NCI-H748 (cell line): ENCODE measurements at regions not wholly inside any gene's neighbourhood (a gene's known extent, or its start where the extent isn't known, plus 50 kb on each side); places are given as distances from the start of the nearest gene placed in this dataset.

Experiments used
- DNase-seq: peaks from one replicate; lab custom pipeline; 2025; ENCODE audit not compliant: unreplicated experiment; lab: John Stamatoyannopoulos, UW

DNA sequence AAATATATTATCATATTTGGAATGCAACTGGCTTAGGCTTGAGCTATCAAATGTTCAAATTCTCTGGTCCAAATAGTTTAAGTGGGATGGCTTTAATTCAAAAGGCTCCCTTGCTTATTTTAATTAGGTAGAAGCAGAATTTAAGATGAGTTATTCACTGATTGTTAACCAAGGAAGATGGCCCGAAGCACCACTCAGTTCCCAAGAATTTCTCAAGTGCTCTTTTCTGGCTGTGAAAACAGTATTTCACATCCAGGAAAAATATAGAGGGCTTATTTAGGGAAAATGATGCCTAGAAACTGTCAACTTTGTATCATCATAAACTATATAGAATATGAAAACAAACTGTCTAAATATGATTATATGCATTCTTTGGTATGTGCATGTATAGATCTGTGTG, 246.5 kb upstream of the SFRP2 start:
- DNase-seq = no peak

DNA sequence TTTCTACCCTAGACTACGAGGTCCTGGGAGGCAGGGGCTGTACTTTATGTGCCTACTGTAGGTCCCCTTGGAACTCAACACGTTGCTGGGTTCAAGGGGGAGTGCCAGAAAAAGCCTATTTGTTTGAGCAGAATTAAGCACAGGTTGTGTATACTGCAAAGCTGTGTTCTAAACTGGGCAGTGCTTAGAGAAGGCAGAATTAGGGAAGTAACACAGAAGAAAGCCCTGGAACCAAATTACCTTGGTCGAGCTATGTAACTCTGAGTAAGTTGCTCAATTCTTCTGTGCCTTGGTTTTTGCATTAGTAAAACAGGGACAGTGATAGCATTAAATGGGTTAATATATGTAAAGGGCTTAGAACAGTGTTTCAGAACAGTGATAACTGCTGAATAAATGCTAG, 245.0 kb upstream of the SFRP2 start:
- no peak for DNase-seq

- DNase-seq = no peak
These were observed 244.0 kb upstream of the SFRP2 start for GRCh38 chr4:154032914-154033313.

- DNase-seq = peak; percentile 34
These were observed 241.9 kb upstream of the SFRP2 start for GRCh38 chr4:154030746-154031145.

GRCh38 chr4:154030152-154030551, 241.3 kb upstream of the SFRP2 start:
- DNase-seq = peak; percentile 43

DNA sequence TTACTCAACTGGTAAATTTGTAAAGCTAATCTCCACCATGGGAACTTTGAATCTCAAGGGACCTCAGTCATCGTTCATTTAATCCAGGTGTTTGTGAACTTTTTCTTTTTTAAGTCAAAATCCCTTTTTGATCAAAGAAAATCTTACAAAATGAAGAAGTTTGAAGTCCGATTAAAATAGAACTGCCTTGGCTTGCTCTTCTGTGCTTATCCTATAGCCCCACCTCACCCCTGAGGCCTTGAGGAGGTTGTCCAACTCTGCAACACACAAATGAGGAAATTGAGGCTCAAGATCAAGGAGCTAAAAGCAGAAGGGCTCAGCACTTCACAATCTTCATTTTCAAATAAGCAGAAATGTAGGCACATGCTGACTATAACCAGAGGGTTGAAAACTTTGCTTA, 240.3 kb upstream of the SFRP2 start:
- no peak for DNase-seq

DNA sequence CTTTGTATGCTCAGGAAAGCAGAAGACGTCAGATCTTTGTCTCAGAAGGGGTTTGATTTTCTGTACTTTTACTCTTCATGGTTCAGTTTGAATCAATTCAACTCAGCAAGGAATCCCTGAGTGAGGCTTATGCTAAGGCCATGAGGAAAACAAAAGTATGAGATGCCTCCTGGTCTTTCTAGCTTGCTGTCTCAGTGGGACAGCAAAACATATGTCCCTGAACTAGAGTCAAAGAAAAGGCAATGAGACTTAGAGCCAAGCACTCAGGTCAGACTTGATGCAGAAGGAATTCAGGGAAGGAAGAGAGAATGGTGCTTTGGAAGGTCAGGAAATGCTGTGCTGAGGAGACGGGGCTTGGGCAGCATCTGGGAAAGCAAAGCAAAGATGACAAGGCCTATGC, 236.2 kb upstream of the SFRP2 start:
- no peak for DNase-seq

DNA sequence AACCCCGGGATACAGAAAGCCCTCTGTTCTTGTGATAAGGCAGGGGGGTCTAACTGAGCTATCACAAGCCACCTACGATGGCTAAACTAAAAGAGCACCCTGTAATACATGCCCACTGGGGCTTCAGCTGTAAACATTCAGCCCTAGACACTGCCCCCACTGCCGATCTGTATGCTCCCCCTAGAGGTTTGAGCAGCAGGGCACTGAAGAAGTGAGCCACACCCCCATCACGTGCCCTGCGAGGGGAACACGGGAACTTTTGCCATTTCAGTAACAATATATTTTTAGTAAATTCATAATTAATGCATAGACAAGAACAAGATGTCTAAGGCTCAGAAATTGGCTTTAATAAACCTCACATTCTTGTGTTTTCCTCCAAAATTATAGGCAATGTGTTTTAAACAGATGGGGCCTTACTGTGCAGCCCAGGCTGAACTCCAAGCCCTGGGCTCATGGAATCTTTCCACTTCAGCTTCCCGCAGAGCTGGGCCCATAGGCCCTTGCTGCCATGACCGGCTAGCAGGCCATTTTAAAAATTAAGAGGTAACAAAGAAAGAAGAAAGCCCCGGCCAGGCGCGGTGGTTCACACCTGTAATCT, 235.3 kb upstream of the SFRP2 start:
- peak; percentile 24 for DNase-seq

DNA sequence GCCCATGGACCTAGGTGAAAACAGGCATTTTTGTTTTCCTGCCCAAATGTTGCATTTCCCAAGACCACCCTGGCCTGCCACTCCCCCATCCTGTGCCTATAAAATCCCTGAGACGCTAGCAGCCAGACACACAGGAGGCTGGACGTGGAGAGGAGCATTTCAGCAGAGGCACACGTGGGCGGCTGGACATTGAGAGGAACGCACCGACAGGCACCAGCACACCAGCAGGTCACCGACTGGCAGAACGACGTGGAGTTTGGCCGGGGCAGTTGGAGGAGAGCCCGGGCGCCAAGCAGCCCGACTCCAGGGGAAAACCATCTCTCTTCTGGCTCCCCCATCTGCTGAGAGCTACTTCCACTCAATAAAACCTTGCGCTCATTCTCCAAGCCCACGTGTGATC, 234.8 kb upstream of the SFRP2 start:
- DNase-seq = peak; percentile 29

DNA sequence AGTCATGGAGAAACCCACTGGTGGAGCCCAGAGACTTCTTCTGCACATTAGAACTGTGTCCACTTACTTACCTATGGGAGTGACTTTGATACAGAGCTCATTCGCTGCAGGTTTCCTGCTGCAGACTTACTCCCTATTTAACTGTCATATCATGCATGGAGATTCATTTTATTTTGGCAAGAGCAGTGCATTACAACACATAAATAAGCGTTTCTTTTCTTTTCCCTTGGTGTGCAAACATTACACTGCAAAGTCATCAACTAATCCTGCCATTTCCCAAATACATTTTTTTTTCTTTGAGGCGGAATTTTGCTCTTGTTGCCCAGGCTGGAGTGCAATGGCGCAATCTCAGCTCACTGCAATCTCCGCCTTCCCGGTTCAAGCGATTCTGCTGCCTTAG, 230.9 kb upstream of the SFRP2 start:
- no peak for DNase-seq

- DNase-seq = no peak
These were observed 229.8 kb upstream of the SFRP2 start for GRCh38 chr4:154018659-154019058.

DNA sequence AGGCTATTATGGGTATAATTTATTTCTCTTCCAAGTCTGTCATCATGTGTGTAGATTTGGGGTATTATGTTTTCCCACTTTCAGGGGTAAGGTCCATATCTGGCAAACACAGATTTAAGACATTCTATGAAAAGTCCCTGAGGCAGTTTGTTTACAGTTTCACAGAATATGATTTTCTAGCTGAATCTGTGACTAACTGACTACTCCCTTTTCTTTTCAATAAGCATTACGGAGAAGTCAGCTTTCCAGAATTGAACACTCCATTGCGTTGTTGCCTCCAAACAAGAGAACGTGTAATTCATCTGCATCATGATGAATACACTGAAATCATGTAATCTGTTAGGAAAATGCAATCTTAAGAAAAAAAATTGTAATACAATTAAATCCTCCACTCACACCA, 226.7 kb upstream of the SFRP2 start:
- DNase-seq = no peak

GRCh38 chr4:154014407-154015321, 225.8 kb upstream of the SFRP2 start:
- DNase-seq = no peak

DNA sequence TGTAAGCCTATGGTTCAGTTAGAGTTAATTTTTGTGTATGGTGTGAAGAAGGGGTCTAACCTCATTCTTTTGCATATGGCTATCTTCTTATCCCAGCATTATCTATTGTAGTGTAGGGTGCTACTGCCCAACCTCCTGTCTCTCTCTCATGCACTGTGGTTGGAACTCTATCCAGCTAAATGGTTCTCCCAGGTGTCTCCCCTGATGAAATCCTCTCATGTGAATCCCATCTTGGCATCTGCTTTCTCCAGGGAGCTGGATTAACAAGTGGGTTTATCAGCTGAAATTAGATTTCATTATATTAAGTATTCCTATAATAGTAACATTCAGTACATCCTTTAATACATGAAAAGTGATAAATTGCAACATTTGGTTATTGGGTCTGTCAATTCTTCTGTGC, 224.7 kb upstream of the SFRP2 start:
- DNase-seq = no peak

DNA sequence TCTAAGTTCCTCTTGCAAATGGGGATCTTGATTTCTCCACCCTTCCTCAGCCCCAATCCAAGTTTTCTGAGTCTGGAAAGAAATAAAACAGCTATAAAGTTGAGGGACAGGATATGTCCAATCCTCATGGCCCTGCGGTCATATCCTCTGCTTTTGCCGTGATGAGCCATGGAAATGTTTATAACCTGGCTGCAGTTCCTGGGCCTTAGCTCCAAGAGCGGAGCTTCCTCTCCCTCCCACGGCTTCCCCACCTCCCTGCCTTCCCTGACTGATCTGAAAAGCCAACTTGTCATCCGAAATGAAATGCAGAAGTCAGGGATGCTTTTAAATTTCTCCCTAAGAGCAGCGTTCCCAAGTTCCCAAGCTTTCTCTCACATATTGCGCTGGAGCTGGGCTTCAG, 221.5 kb upstream of the SFRP2 start:
- DNase-seq = no peak

DNA sequence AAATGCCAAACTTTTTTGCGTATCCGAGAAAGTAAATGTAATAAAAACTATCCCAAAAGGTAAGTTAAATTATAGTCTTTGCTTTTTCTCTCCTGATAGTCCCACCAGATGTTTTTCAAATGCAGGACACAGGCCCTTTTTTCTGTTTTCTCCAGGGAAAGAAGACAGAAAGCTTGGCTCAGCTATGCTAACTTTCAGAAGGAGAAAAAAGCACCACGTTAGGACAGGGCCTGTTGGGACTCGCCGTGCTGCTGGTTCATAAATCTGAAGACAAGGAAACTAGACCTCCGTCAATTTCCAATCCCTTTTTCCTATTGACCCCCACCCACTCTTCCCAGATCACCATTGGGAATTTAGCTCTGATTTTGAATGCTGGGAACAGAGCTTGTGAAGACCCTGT, 220.9 kb upstream of the SFRP2 start:
- no peak for DNase-seq

- no peak for DNase-seq
These were observed 220.3 kb upstream of the SFRP2 start for GRCh38 chr4:154009191-154009590.

DNA sequence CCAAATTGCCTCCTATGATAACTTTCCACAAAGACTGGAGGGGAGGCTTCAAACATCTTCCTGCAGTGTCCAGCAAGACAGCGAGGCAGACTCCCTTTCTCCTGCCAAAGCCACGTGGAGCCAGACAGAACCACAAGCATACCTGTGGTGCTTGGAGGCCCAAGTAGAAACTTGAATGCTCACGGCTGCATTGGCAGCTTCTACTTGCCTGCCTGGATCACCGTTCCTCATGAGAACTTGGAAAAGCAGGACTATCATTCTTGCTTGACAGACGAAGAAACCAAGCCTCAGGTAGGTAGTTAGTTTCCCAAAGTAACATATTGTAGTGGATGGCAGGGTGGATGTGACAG, 216.3 kb upstream of the SFRP2 start:
- no peak for DNase-seq

DNA sequence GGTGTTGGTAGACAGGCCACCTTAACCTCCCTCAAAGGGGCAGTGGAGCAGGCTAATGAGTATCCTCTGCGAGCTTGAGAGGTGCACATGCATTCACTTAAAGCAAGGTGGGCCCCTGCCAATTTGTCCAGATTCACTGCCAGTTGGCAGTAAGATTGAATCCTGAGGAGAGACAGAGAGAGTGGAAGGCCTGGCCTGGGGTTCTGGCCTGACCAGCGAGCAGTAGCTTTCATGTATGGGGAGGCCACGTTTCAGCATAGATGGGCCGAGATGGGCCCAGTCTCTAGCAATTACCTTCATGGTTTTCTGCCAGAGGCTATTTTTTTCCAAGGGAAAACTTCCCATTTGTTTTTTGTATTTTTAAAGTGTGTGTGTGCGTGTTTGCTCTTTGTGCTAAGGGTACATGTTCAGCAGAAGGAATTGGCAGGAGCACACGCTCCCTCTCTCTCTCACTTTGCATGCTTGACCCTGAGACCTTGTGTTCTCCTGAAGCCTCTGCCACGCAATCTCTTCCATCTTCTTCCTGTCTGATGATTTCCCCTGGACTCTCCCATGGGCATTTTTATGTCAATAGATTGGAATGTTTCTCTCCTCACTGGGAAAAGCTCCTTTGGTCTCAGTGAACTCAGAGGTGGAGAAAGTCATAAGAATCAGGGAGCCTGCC, 215.8 kb upstream of the SFRP2 start:
- DNase-seq = no peak

- no peak for DNase-seq
These were observed 215.1 kb upstream of the SFRP2 start for GRCh38 chr4:154004016-154004415.

DNA sequence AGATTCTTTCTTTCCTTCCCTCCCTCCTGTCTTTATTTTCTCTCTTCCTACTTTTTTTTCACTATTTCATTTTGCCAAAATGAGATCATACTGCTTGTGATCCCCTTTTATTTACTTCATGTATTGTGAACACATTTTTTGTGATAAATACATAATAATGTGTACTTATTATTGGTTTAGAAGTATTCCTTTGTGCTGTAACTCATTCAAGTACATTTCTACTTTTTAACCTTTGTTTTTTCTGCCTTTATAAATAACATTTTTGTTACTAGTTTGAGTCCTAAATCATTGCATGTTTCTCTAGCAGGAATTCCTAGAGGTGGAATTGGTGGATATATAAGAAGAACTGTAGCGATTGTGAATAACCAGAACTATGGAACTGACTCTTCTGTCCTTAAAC, 214.5 kb upstream of the SFRP2 start:
- no peak for DNase-seq

DNA sequence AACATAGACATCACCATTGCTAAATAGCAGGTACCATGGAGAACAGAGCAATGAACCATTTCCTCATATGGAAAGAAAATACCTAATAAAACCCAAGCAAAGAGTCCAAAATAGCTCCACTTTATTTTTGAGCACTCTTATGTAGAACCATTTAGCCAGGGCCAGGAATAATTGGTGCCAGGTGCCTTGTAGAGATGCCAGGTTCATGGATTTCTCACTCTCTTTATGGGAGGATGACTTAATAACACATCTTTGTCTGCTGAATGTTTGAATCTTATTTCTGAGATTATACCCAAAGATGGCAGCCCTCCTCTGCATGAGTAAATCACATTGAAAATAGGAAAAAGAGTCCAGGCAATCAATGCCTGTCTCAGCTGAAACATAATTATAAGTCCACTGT, 212.3 kb upstream of the SFRP2 start:
- DNase-seq = no peak
